D341Med (cell line): ENCODE measurements at regions not wholly inside any gene's neighbourhood (a gene's known extent, or its start where the extent isn't known, plus 50 kb on each side); places are given as distances from the start of the nearest gene placed in this dataset.
"Not testable (repeated sequence)": the region's sequence is repeated elsewhere in the genome, so short reads cannot be mapped to it uniquely, and the experiment has no call there.

Source experiments
- DNase-seq: peaks from one replicate; pipeline ENCODE4 v3.0.0; 2012; ENCODE audit warnings: low spot score

GRCh38 chr21:9695759-9696158, 825.6 kb upstream of the TPTE start:
- DNase-seq = not testable (repeated sequence)

GRCh38 chr21:9697751-9698150, 823.6 kb upstream of the TPTE start:
- not testable (repeated sequence) for DNase-seq

- not testable (repeated sequence) for DNase-seq
Observed at GRCh38 chr21:9705016-9705415, 816.4 kb upstream of the TPTE start.

GRCh38 chr21:9705455-9705854, 815.9 kb upstream of the TPTE start:
- not testable (repeated sequence) for DNase-seq

DNA sequence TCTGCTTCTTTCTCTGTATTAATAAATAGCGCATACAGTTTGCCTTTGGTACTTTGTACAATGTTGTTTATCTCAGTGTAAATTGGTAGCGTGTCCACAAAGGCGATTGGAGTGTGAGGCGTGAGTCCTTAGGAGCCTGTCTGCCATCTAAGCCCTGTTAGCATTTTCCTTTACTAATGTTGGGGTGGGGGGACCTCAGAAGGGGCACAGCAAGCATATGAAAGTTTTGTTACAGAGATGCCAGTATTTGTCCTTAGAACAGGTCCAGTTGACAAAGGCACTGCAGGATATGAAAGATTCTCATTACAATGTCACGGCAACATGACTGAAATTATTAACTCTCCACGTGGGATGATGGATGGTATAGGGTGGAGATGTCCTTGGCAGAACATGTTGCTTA, 796.8 kb upstream of the TPTE start:
- DNase-seq = not testable (repeated sequence)

DNA sequence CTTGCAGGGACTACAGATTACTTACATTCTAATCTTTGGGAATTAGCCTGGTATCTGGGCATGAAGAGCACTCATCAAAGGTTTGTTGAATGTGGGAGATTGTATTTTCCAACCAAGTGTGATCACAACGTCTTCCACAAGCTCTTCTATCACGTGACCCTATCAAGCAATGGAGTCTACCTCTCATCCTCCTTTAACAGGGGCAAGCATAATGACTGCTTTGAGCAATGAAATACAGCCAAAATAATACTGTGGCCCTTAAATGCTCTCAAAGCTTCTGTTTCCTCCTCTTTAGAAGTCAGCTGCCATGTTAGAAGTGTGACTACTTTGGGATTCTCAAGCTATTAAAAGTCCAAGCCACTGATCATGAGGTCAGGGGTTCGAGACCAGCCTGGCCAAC, 794.2 kb upstream of the TPTE start:
- not testable (repeated sequence) for DNase-seq

DNA sequence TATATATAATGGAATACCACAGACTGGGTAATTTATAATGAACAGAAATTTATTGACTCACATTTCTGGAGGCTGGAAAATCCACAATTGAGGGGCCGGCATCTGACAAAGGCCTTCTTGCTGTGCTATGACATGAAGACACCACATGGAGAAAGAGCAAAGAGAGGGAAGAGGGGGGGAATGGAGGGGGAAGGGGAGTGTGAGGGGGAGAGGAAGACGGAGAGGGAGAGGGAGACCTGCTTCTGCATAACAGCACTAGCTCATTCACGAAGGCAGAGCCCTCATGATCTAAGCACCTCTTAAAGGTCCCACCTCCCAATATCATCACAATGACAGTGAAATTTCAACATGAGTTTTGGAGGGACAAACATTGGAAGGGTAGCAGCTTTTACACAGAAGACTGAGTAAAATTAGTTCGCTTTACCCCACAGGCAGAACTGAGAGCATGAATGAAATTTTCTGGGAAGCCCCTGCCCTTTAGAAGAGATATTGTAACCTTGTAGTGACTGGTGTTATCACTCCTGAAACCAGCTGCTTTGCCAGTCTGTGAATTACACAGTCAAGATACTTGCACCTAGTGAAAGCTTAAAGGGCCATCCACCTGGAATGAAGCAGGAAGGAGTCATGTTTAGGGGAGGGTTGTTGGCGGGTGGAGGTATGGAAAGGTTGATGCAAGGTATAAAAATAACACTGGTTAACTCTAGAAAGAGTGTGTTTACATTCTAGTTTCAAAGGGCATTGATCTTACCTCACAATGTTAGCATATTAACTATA, 793.0 kb upstream of the TPTE start:
- not testable (repeated sequence) for DNase-seq

GRCh38 chr21:9730866-9731265, 790.5 kb upstream of the TPTE start:
- no peak for DNase-seq

DNA sequence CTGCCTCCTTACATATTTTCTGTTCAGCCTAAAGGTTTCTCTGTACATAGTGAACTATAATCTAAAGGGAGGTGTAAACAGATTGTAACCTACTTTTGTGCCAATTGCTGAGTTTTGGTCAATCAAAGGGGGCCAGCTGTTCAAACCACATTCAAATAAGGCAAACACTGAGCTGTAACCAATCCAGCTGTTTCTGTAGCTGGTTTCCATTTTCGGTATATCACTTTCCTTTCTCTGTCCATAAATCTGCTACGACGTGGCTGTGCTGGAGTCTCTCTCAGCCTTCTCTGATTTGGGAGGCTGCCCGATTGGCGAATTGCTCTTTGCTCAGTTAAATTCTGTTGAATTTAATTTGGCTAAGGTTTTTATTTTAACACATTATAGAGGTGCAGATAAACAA, 790.1 kb upstream of the TPTE start:
- DNase-seq = not testable (repeated sequence)

DNA sequence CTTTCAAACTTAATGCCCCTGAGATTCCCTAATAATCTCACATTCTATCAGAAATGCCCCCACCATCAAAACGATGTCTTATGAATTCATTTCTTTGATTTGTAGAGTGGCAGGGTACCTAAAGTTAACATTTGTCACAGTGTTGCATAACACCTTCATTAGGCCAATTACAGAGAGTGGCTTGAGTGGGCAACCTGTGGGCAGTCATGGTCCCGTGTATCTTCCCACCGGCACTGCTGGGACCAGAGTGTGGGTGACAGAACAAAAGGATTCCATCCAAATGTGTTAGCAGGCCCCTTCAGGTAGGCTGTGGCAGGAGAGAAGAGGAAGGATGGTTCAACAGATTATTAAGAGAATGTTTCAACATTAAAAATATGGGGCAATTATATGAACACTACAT, 788.8 kb upstream of the TPTE start:
- DNase-seq = not testable (repeated sequence)

DNA sequence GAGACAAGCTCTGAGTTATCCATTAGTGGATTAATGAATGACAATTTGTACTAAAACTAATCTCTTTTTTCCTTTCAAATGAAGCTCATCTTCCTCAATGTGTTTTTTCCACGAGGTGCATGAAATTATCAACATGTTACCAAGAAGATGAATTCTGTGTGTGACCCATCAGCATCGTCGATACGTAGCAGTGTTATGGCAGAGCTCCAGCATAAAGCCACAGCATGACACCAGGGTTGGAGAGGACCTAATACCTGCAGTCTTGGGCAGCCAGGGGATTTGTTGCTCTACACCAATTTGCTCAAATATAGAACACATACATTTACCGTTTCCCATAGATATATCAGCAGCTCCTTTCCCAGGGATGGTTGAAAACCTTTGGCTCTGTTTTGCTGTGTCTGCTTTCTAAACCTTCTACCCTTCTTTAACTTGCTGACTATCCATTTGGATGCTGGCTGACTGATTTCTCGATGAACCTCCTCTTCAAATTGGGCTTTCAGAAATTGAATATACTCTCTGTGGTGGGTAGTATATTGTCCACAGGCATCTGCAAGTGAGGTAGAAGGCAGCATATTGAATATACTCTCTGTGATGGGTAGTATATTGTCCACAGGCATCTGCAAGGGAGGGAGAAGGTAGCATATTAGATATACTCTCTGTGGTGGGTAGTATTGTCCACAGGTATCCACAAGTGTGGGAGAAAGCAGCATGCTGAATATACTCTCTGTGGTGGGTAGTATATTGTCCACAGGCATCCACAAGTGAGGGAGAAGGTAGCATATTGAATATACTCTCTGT, 787.4 kb upstream of the TPTE start:
- not testable (repeated sequence) for DNase-seq

- DNase-seq = no peak
Observed at GRCh38 chr21:9735421-9735961, 785.9 kb upstream of the TPTE start.

DNA sequence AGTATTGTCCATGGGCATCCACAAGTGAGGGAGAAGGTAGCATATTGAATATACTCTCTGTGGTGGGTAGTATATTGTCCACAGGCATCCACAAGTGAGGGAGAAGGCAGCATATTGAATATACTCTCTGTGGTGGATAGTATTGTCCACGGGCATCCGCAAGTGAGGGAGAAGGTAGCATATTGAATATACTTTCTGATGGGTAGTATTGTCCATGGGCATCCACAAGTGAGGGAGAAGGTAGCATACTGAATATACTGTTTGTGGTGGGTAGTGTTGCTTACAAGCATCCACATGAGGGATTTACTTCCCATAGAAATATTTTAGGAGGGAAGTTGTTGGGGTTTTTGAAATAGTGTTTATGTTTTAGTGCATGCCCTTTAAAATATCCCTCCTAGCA, 784.1 kb upstream of the TPTE start:
- DNase-seq = not testable (repeated sequence)

- not testable (repeated sequence) for DNase-seq
Observed at GRCh38 chr21:9737871-9738515, 783.4 kb upstream of the TPTE start.

- no peak for DNase-seq
Observed at GRCh38 chr21:9738527-9738926, 782.9 kb upstream of the TPTE start.

- no peak for DNase-seq
Observed at GRCh38 chr21:9739240-9739639, 782.1 kb upstream of the TPTE start.

DNA sequence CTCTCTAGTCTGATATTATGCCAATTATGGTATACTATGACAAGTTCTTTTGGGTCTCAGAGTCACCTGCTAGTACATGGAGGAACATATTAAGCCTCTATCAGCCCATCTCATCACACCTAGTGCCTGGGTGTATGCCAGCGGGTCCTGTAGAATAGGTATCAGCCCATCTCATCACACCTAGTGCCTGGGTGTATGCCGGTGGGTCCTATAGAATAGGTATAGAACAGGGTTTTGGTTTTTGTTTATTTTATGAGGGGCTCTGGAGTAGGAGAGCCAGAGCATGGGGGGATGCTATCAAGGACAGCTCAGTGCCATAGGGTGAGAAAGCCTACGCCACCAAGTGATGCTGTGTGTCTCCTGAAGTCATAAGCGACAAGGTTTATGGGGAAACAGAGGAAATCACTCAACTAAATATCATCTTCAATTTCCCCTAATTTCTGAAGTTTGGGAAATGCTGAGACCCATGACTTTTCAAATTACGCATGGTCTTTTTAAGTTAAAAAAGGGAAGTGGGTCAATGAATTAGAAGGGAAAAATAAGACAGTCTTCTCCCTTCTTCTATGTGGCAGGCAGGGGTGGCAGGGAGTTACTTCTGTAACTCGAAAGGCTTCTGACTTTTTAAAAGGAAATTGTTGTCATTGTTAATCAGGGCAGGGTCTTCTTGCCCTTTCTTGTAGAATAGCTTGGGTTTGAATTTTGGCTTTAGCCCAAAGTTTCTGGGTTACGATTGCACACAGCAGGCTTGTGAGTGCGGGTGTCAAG, 781.0 kb upstream of the TPTE start:
- not testable (repeated sequence) for DNase-seq

- DNase-seq = not testable (repeated sequence)
Observed at GRCh38 chr21:9740991-9741742, 780.2 kb upstream of the TPTE start.

DNA sequence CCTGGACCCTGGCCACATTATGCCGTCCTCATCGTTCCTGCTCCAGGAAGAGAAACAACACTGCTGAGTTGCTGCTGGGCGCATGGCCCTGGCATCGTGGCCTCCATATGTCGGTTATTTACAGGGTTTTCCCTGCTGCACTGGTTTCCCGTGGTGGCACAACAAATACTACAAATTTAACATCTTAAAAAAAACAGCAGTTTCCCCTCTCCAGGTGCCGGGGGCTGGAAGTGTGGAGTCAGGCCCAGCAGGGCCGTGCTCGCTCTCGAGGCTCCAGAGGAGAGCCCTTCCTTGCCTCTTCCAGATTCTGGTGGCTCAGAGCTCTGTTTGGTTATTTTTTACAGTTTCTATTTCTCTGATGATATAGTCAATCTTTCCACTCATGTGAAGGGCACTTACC, 777.8 kb upstream of the TPTE start:
- not testable (repeated sequence) for DNase-seq

GRCh38 chr21:9744166-9744565, 777.2 kb upstream of the TPTE start:
- not testable (repeated sequence) for DNase-seq

- DNase-seq = not testable (repeated sequence)
Observed at GRCh38 chr21:9744593-9744992, 776.8 kb upstream of the TPTE start.
